Liver (tissue), 8 donors: ENCODE measurements at regions not wholly inside any gene's neighbourhood (a gene's known extent, or its start where the extent isn't known, plus 50 kb on each side); places are given as distances from the start of the nearest gene placed in this dataset.
A peak's percentile ranks its signal among the peaks of the same experiment; 100 is the strongest.

Source experiments
- DNase-seq: peaks from one replicate; pipeline ENCODE4 v3.0.0-alpha.2; 2017; ENCODE audit warnings: low spot score
- H3K27ac ChIP-seq, 2 donors: one replicate each; pipeline ENCODE4 v1.7.0; 2013; ENCODE audit warnings: inconsistent platforms in 2 of 2, low read length in 2 of 2, control low read depth in 1 of 2, low read depth in 1 of 2, mild to moderate bottlenecking in 1 of 2
- H3K27me3 ChIP-seq, 4 donors: one replicate each; pipeline versions ENCODE4 v1.6.1 to v1.7.0; 2013; ENCODE audit warnings: low read length in 3 of 4, inconsistent platforms in 1 of 4, mild to moderate bottlenecking in 1 of 4, moderate library complexity in 1 of 4; ENCODE audit not compliant: control insufficient read depth in 4 of 4, insufficient read depth in 4 of 4
- H3K36me3 ChIP-seq, 4 donors: one replicate each; pipeline versions ENCODE4 v1.6.1 to v1.7.0; 2013; ENCODE audit warnings: low read length in 3 of 4, mild to moderate bottlenecking in 3 of 4, low read depth in 1 of 4, moderate library complexity in 1 of 4; ENCODE audit not compliant: control insufficient read depth in 4 of 4, insufficient read depth in 3 of 4
- H3K4me1 ChIP-seq, 4 donors: one replicate each; pipeline versions ENCODE4 v1.6.1 to v1.7.0; 2013; ENCODE audit warnings: low read length in 3 of 4, mild to moderate bottlenecking in 3 of 4, moderate library complexity in 1 of 4; ENCODE audit not compliant: control insufficient read depth in 4 of 4, insufficient read depth in 4 of 4
- H3K4me3 ChIP-seq, 3 donors: one replicate each; pipeline versions ENCODE4 v1.6.1 to v1.7.0; 2013; ENCODE audit warnings: low read length in 3 of 3, control low read depth in 1 of 3, low read depth in 1 of 3, mild to moderate bottlenecking in 1 of 3
- H3K9ac ChIP-seq, 2 donors: one replicate each; pipeline ENCODE4 v1.7.0; 2013; ENCODE audit warnings: low read length in 2 of 2, mild to moderate bottlenecking in 2 of 2, moderate library complexity in 2 of 2, control low read depth in 1 of 2, low read depth in 1 of 2
- H3K9me3 ChIP-seq, 4 donors: one replicate each; pipeline versions ENCODE4 v1.6.1 to v1.7.0; 2013; ENCODE audit warnings: low read length in 3 of 4; ENCODE audit not compliant: control insufficient read depth in 4 of 4
- ATF3 ChIP-seq: IDR thresholded peaks from 2 replicates; pipeline ENCODE4 v1.6.1; 2016; ENCODE audit warnings: antibody characterized with exemption
- CTCF ChIP-seq: fragments of 150-350 bp; IDR thresholded peaks from 2 replicates; pipeline ENCODE4 v1.5.1; 2017; ENCODE audit warnings: improper control_type of control experiment, low read depth, low read length; ENCODE audit not compliant: missing input control
- EGR1 ChIP-seq, 2 donors: IDR thresholded peaks; 2 replicates each; pipeline ENCODE4 v1.6.1; 2016 to 2018; ENCODE audit warnings: antibody characterized with exemption in 2 of 2, low read depth in 2 of 2
- FOXA1 ChIP-seq: IDR thresholded peaks from 2 replicates; pipeline ENCODE4 v1.6.1; 2016; ENCODE audit warnings: antibody characterized with exemption
- FOXA2 ChIP-seq: IDR thresholded peaks from 2 replicates; pipeline ENCODE4 v1.6.1; 2016; ENCODE audit warnings: antibody characterized with exemption
- GABPA ChIP-seq, 2 donors: IDR thresholded peaks in 1 of 2; conservative IDR thresholded peaks in 1 of 2; 2 replicates each; pipeline ENCODE4 v1.6.1; 2016; ENCODE audit warnings: antibody characterized with exemption in 2 of 2, mild to moderate bottlenecking in 1 of 2, moderate library complexity in 1 of 2
- HNF4A ChIP-seq, 2 donors: conservative IDR thresholded peaks; 2 replicates each; pipeline ENCODE4 v1.6.1; 2016; ENCODE audit warnings: antibody characterized with exemption in 2 of 2, mild to moderate bottlenecking in 2 of 2
- MAX ChIP-seq: IDR thresholded peaks from 2 replicates; pipeline ENCODE4 v1.6.1; 2016; ENCODE audit warnings: antibody characterized with exemption
- NR2F2 ChIP-seq: IDR thresholded peaks from 2 replicates; pipeline ENCODE4 v1.6.1; 2016; ENCODE audit warnings: antibody characterized with exemption
- RAD21 ChIP-seq, 2 donors: IDR thresholded peaks; 2 replicates each; pipeline ENCODE4 v1.6.1; 2016; ENCODE audit warnings: antibody characterized with exemption in 2 of 2, mild to moderate bottlenecking in 2 of 2
- REST ChIP-seq: IDR thresholded peaks from 2 replicates; pipeline ENCODE4 v1.6.1; 2016; ENCODE audit warnings: antibody characterized with exemption, mild to moderate bottlenecking
- SP1 ChIP-seq: IDR thresholded peaks from 2 replicates; pipeline ENCODE4 v1.6.1; 2018; ENCODE audit warnings: antibody characterized with exemption, mild to moderate bottlenecking
- TAF1 ChIP-seq: conservative IDR thresholded peaks from 2 replicates; pipeline ENCODE4 v1.6.1; 2016; ENCODE audit warnings: antibody characterized with exemption, mild to moderate bottlenecking
- YY1 ChIP-seq: IDR thresholded peaks from 2 replicates; pipeline ENCODE4 v1.6.1; 2016; ENCODE audit warnings: antibody characterized with exemption, mild to moderate bottlenecking
- WGBS: extraction: QIAGEN DNeasy Blood & Tissue Kit; methylation state at CpG from one replicate; pipeline ENCODE4 v1.1.7; 2013; 5-methylcytosine and 5-hydroxymethylcytosine counted together
- donor health status: healthy.
- donor health status: healthy.
- donor health status: healthy.
- donor health status: healthy.
- donor health status: healthy.

GRCh38 chr7:52917982-52918578 is 117.4 kb upstream of the POM121L12 start:
- no peak overlapping the region for H3K9ac ChIP-seq
- no peaks in the 10 kb centered on the region for H3K4me1 ChIP-seq
- no peaks in the 10 kb centered on the region for H3K36me3 ChIP-seq
- no peaks in the 10 kb centered on the region for H3K27me3 ChIP-seq
- no peak overlapping the region for H3K4me3 ChIP-seq
- no peak for DNase-seq
- no peaks in the 10 kb centered on the region for H3K9me3 ChIP-seq
- H3K27ac ChIP-seq: no peak overlapping the region
- 55% methylated on average over 7 of the region's 7 CpGs for WGBS
- no peak for TF ChIP-seq SP1
- TF ChIP-seq RAD21 (IDR thresholded peaks at IDR 0.05): peak; percentile 38 to 45
- no peak for TF ChIP-seq EGR1 (IDR thresholded peaks at IDR 0.05; ENCODE audit: low read depth in 2 of 2)
- TF ChIP-seq CTCF: peak; percentile 28
- no peak for TF ChIP-seq TAF1
- no peak for TF ChIP-seq ATF3
- TF ChIP-seq REST: no peak

- Histone ChIP-seq H3K4me3 (no peak overlapping the region), H3K36me3 (no peaks in the 10 kb centered on the region), H3K27ac (no peak overlapping the region), H3K9ac (no peak overlapping the region), H3K27me3 (no peaks in the 10 kb centered on the region), H3K9me3 (no peaks in the 10 kb centered on the region), H3K4me1 (no peaks in the 10 kb centered on the region)
- TF ChIP-seq YY1 (no peak), GABPA (IDR thresholded peaks at IDR 0.05 in 1 of 2, conservative IDR thresholded peaks at IDR 0.05 in 1 of 2) (no peak), MAX (no peak), FOXA2 (no peak), SP1 (no peak), FOXA1 (no peak), NR2F2 (no peak), RAD21 (IDR thresholded peaks at IDR 0.05) (no peak), HNF4A (conservative IDR thresholded peaks at IDR 0.05) (no peak), REST (no peak)
- 85% methylated on average over 10 of the region's 10 CpGs for WGBS
- DNase-seq: no peak
Measured at GRCh38 chr7:52911795-52912194, 123.6 kb upstream of the POM121L12 start.
